ENCODE measurements at regions not wholly inside any gene's neighbourhood (a gene's known extent, or its start where the extent isn't known, plus 50 kb on each side); places are given as distances from the start of the nearest gene placed in this dataset.
"Not testable (repeated sequence)": the region's sequence is repeated elsewhere in the genome, so short reads cannot be mapped to it uniquely, and the experiment has no call there.

DNA sequence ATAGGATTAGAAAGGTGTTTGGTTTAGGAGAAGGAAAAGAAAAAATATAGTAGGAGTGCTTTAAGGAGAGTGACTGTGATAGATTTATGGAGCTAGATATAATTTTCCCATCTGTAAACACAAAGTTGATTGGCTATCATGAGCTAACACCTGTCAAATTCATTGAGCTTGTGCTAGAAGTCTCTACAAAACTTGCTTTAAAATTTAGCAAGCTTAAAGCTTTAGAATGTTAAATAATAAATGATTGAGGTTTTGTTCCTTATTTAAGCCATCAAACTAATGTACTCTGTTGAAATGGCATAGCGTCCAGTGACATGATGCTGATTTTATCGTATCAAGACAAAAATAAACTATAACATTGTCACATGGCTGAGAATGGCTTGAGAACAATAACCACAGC is 1497.4 kb upstream of the DDX18 start:
- DNase-seq (ENCODE audit: low read depth, low spot score), result no peak
- Histone ChIP-seq H3K9ac (ENCODE audit: insufficient read length, low read depth) (no peak overlapping the region), H3K4me3 (ENCODE audit: insufficient read length, low read depth) (no peak overlapping the region), H3K36me3 (ENCODE audit: insufficient read depth, insufficient read length, low read length) (no peaks in the 10 kb centered on the region), H3K4me1 (ENCODE audit: insufficient read depth, insufficient read length) (no peaks in the 10 kb centered on the region), H3K9me3 (ENCODE audit: insufficient read depth, low read length) (no peaks in the 10 kb centered on the region), H3K27me3 (ENCODE audit: insufficient read depth, insufficient read length) (no peaks in the 10 kb centered on the region)
- TF ChIP-seq SUZ12 (IDR thresholded peaks at IDR 0.05; ENCODE audit: extremely low read depth, insufficient read depth, insufficient read length) (no peak), ZNF274 (IDR thresholded peaks at IDR 0.05; ENCODE audit: low read depth, low read length) (no peak)

GRCh38 chr2:116318551-116318950 is 1495.9 kb upstream of the DDX18 start:
- H3K4me3 ChIP-seq (ENCODE audit: insufficient read length, low read depth); H3K4me1 ChIP-seq (ENCODE audit: insufficient read depth, insufficient read length); DNase-seq (ENCODE audit: low read depth, low spot score); H3K9me3 ChIP-seq (ENCODE audit: insufficient read depth, low read length); H3K27me3 ChIP-seq (ENCODE audit: insufficient read depth, insufficient read length); H3K9ac ChIP-seq (ENCODE audit: insufficient read length, low read depth); H3K36me3 ChIP-seq (ENCODE audit: insufficient read depth, insufficient read length, low read length): not testable (repeated sequence)

- H3K9me3 ChIP-seq (ENCODE audit: insufficient read depth, low read length), result no peaks in the 10 kb centered on the region
- no peaks in the 10 kb centered on the region for H3K4me1 ChIP-seq (ENCODE audit: insufficient read depth, insufficient read length)
- no peak overlapping the region for H3K4me3 ChIP-seq (ENCODE audit: insufficient read length, low read depth)
- no peaks in the 10 kb centered on the region for H3K36me3 ChIP-seq (ENCODE audit: insufficient read depth, insufficient read length, low read length)
- DNase-seq (ENCODE audit: low read depth, low spot score), result no peak
- no peaks in the 10 kb centered on the region for H3K27me3 ChIP-seq (ENCODE audit: insufficient read depth, insufficient read length)
- no peak for TF ChIP-seq YY1 (IDR thresholded peaks at IDR 0.05; ENCODE audit: insufficient read depth, insufficient read length)
- TF ChIP-seq ZNF274 (IDR thresholded peaks at IDR 0.05; ENCODE audit: low read depth, low read length), result no peak
- TF ChIP-seq SUZ12 (IDR thresholded peaks at IDR 0.05; ENCODE audit: extremely low read depth, insufficient read depth, insufficient read length), result no peak
- H3K9ac ChIP-seq (ENCODE audit: insufficient read length, low read depth), result no peak overlapping the region
Observed at GRCh38 chr2:116319001-116319400, 1495.5 kb upstream of the DDX18 start.

GRCh38 chr2:116319935-116320334 is 1494.6 kb upstream of the DDX18 start:
- H3K36me3 ChIP-seq (ENCODE audit: insufficient read depth, insufficient read length, low read length), result no peaks in the 10 kb centered on the region
- no peaks in the 10 kb centered on the region for H3K27me3 ChIP-seq (ENCODE audit: insufficient read depth, insufficient read length)
- no peaks in the 10 kb centered on the region for H3K9me3 ChIP-seq (ENCODE audit: insufficient read depth, low read length)
- H3K9ac ChIP-seq (ENCODE audit: insufficient read length, low read depth), result no peak overlapping the region
- H3K4me1 ChIP-seq (ENCODE audit: insufficient read depth, insufficient read length), result no peaks in the 10 kb centered on the region
- no peak overlapping the region for H3K4me3 ChIP-seq (ENCODE audit: insufficient read length, low read depth)
- no peak for TF ChIP-seq YY1 (IDR thresholded peaks at IDR 0.05; ENCODE audit: insufficient read depth, insufficient read length)
- no peak for TF ChIP-seq ZNF274 (IDR thresholded peaks at IDR 0.05; ENCODE audit: low read depth, low read length)
- TF ChIP-seq SUZ12 (IDR thresholded peaks at IDR 0.05; ENCODE audit: extremely low read depth, insufficient read depth, insufficient read length), result no peak
- peak; percentile 42 for DNase-seq (ENCODE audit: low read depth, low spot score)

GRCh38 chr2:116329280-116329679 is 1485.2 kb upstream of the DDX18 start:
- Histone ChIP-seq H3K27me3 (ENCODE audit: insufficient read depth, insufficient read length) (no peaks in the 10 kb centered on the region), H3K9me3 (ENCODE audit: insufficient read depth, low read length) (no peaks in the 10 kb centered on the region), H3K4me3 (ENCODE audit: insufficient read length, low read depth) (no peak overlapping the region), H3K9ac (ENCODE audit: insufficient read length, low read depth) (no peak overlapping the region), H3K4me1 (ENCODE audit: insufficient read depth, insufficient read length) (no peaks in the 10 kb centered on the region), H3K36me3 (ENCODE audit: insufficient read depth, insufficient read length, low read length) (no peaks in the 10 kb centered on the region)
- DNase-seq (ENCODE audit: low read depth, low spot score), result no peak
- TF ChIP-seq YY1 (IDR thresholded peaks at IDR 0.05; ENCODE audit: insufficient read depth, insufficient read length), result no peak
- no peak for TF ChIP-seq ZNF274 (IDR thresholded peaks at IDR 0.05; ENCODE audit: low read depth, low read length)
- TF ChIP-seq SUZ12 (IDR thresholded peaks at IDR 0.05; ENCODE audit: extremely low read depth, insufficient read depth, insufficient read length), result no peak

DNA sequence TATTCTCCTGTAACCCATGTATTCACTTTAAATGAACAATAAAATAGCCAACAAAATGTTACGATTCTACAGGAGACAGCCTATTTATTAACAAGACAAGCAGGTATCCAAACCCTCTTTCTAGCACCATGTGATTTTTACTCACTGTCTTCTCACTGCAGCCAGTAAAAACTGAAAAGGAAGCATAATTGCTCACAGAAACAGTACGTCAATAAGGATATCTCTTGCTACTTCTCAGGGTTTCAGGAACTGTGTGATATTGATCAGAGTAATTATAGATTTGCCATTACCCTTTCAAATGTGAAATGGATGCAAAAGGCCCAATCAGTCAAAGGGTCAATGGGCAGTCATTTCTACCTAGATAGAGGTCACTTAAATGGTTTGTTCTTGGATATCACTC is 1473.8 kb upstream of the DDX18 start:
- TF ChIP-seq ZNF274 (IDR thresholded peaks at IDR 0.05; ENCODE audit: low read depth, low read length) (no peak), SUZ12 (IDR thresholded peaks at IDR 0.05; ENCODE audit: extremely low read depth, insufficient read depth, insufficient read length) (no peak), YY1 (IDR thresholded peaks at IDR 0.05; ENCODE audit: insufficient read depth, insufficient read length) (no peak)
- no peak for DNase-seq (ENCODE audit: low read depth, low spot score)
- no peaks in the 10 kb centered on the region for H3K36me3 ChIP-seq (ENCODE audit: insufficient read depth, insufficient read length, low read length)
- H3K4me1 ChIP-seq (ENCODE audit: insufficient read depth, insufficient read length), result no peaks in the 10 kb centered on the region
- no peak overlapping the region for H3K9ac ChIP-seq (ENCODE audit: insufficient read length, low read depth)
- no peak overlapping the region for H3K4me3 ChIP-seq (ENCODE audit: insufficient read length, low read depth)
- H3K9me3 ChIP-seq (ENCODE audit: insufficient read depth, low read length), result no peaks in the 10 kb centered on the region
- H3K27me3 ChIP-seq (ENCODE audit: insufficient read depth, insufficient read length), result no peaks in the 10 kb centered on the region

- Histone ChIP-seq H3K9ac (ENCODE audit: insufficient read length, low read depth) (no peak overlapping the region), H3K27me3 (ENCODE audit: insufficient read depth, insufficient read length) (no peaks in the 10 kb centered on the region), H3K4me1 (ENCODE audit: insufficient read depth, insufficient read length) (no peaks in the 10 kb centered on the region), H3K4me3 (ENCODE audit: insufficient read length, low read depth) (no peak overlapping the region), H3K36me3 (ENCODE audit: insufficient read depth, insufficient read length, low read length) (no peaks in the 10 kb centered on the region), H3K9me3 (ENCODE audit: insufficient read depth, low read length) (no peaks in the 10 kb centered on the region)
- TF ChIP-seq YY1 (IDR thresholded peaks at IDR 0.05; ENCODE audit: insufficient read depth, insufficient read length) (no peak), SUZ12 (IDR thresholded peaks at IDR 0.05; ENCODE audit: extremely low read depth, insufficient read depth, insufficient read length) (no peak)
- no peak for DNase-seq (ENCODE audit: low read depth, low spot score)
Observed at GRCh38 chr2:116366212-116366611, 1448.3 kb upstream of the DDX18 start.

- Histone ChIP-seq H3K27me3 (ENCODE audit: insufficient read depth, insufficient read length) (no peaks in the 10 kb centered on the region), H3K4me1 (ENCODE audit: insufficient read depth, insufficient read length) (no peaks in the 10 kb centered on the region), H3K9me3 (ENCODE audit: insufficient read depth, low read length) (no peaks in the 10 kb centered on the region), H3K9ac (ENCODE audit: insufficient read length, low read depth) (no peak overlapping the region), H3K36me3 (ENCODE audit: insufficient read depth, insufficient read length, low read length) (no peaks in the 10 kb centered on the region), H3K4me3 (ENCODE audit: insufficient read length, low read depth) (no peak overlapping the region)
- no peak for TF ChIP-seq SUZ12 (IDR thresholded peaks at IDR 0.05; ENCODE audit: extremely low read depth, insufficient read depth, insufficient read length)
- TF ChIP-seq ZNF274 (IDR thresholded peaks at IDR 0.05; ENCODE audit: low read depth, low read length), result no peak
- no peak for TF ChIP-seq YY1 (IDR thresholded peaks at IDR 0.05; ENCODE audit: insufficient read depth, insufficient read length)
- DNase-seq (ENCODE audit: low read depth, low spot score), result no peak
Observed at GRCh38 chr2:116378786-116379185, 1435.7 kb upstream of the DDX18 start.
